Ascending aorta (tissue), 2 donors: ENCODE measurements at regions not wholly inside any gene's neighbourhood (a gene's known extent, or its start where the extent isn't known, plus 50 kb on each side); places are given as distances from the start of the nearest gene placed in this dataset.
"Not testable (repeated sequence)": the region's sequence is repeated elsewhere in the genome, so short reads cannot be mapped to it uniquely, and the experiment has no call there.

Source experiments
- DNase-seq, 2 donors: peaks; one replicate each; pipeline ENCODE4 v3.0.0-alpha.2; 2019; ENCODE audit warnings: low spot score in 2 of 2
- H3K27ac ChIP-seq, 2 donors: fragments of 200-600 bp; sonication (generic); one replicate each; pipeline ENCODE4 v1.5.1; 2016 to 2017; ENCODE audit warnings: mild to moderate bottlenecking in 1 of 2
- H3K27me3 ChIP-seq: fragments of 200-600 bp; sonication (generic); one replicate; pipeline ENCODE4 v1.5.1; 2017
- H3K36me3 ChIP-seq, 2 donors: fragments of 200-600 bp; sonication (generic); one replicate each; pipeline ENCODE4 v1.5.1; 2016
- H3K4me1 ChIP-seq, 2 donors: fragments of 200-600 bp; sonication (generic); one replicate each; pipeline ENCODE4 v1.5.1; 2016 to 2017; ENCODE audit warnings: mild to moderate bottlenecking in 1 of 2
- H3K4me3 ChIP-seq, 2 donors: fragments of 200-600 bp; sonication (generic); one replicate each; pipeline ENCODE4 v1.5.1; 2016 to 2017; ENCODE audit warnings: mild to moderate bottlenecking in 1 of 2
- H3K9me3 ChIP-seq, 2 donors: fragments of 200-600 bp; sonication (generic); one replicate each; pipeline ENCODE4 v1.5.1; 2016
- intact Hi-C: fragments of 100-400 bp; cut with DNase I; formaldehyde crosslinking; loops from one replicate; pipeline ENCODE4 v1.15.1; 2023
- TF ChIP-seq, protein P1 (sequence below), 3 experiments: fragments of 200-600 bp in 2 of 3; fragments of 450-650 bp in 1 of 3; sonication (generic) in 2 of 3; IDR thresholded peaks; one replicate each; pipeline ENCODE4 v1.5.1; 2016 to 2019; ENCODE audit warnings: antibody characterized with exemption in 3 of 3, mild to moderate bottlenecking in 1 of 3, moderate library complexity in 1 of 3

DNA sequence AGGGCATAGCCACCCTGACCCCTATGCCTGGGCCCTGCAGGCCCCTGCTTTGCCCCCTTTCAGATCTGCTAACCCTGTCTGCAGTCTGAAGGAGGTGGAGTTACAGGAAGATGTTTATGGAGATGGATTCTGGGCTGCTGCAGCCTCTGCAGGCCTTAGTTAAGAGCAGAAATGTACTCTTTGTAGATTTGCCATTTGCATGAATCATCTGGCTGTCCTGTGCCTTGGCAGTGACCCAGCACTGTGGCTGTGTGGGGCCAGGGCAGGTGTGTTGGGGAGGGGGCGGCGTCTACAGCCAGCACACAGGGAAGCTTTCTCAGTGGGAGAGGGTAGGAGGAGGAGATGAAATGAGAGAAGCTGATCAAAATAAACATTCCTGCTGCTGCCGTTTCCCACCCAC lies 867.3 kb downstream of the PLA2G4A start:
- TF ChIP-seq, protein P1, sequence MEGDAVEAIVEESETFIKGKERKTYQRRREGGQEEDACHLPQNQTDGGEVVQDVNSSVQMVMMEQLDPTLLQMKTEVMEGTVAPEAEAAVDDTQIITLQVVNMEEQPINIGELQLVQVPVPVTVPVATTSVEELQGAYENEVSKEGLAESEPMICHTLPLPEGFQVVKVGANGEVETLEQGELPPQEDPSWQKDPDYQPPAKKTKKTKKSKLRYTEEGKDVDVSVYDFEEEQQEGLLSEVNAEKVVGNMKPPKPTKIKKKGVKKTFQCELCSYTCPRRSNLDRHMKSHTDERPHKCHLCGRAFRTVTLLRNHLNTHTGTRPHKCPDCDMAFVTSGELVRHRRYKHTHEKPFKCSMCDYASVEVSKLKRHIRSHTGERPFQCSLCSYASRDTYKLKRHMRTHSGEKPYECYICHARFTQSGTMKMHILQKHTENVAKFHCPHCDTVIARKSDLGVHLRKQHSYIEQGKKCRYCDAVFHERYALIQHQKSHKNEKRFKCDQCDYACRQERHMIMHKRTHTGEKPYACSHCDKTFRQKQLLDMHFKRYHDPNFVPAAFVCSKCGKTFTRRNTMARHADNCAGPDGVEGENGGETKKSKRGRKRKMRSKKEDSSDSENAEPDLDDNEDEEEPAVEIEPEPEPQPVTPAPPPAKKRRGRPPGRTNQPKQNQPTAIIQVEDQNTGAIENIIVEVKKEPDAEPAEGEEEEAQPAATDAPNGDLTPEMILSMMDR (IDR thresholded peaks at IDR 0.05) = no peak
- intact Hi-C loops = no loop called here

DNA sequence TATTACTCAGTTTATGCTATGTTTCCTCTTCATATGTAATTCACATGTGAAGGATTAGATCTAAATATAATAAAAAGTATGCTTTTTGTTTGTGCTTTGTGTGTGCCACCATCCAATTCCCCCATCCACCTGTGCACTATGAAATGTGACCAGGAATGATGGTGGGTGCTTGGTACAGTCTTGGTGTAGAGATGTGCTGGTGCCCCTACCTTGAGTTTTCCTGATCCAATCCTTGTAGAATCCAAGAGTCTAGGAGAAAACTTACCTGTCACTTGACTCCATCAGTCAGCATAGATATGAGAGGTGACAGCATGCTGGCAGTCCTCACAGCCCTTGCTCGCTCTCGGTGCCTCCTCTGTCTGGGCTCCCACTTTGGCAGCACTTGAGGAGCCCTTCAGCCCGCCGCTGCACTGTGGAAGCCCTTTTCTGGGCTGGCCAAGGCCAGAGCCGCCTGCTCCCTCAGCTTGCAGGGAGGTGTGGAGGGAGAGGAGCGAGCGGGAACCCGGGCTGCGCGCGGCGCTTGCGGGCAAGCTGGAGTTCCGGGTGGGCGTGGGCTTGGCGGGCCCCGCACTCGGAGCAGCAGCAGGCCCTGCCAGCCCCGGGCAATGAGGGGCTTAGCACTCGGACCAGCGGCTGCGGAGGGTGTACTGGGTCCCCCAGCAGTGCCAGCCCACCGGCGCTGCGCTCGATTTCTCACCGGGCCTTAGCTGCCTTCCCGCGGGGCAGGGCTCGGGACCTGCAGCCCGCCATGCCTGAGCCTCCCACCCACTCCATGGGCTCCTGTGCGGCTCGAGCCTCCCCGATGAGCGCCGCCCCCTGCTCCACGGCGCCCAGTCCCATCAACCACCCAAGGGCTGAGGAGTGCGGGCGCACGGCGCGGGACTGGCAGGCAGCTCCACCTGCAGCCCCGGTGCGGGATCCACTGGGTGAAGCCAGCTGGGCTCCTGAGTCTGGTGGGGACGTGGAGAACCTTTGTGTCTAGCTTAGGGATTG lies 874.7 kb downstream of the PLA2G4A start:
- intact Hi-C loops, H3K36me3 ChIP-seq, H3K9me3 ChIP-seq, H3K4me1 ChIP-seq, H3K4me3 ChIP-seq, H3K27ac ChIP-seq, DNase-seq, H3K27me3 ChIP-seq: not testable (repeated sequence)

More for the DNA sequence above, 867.3 kb downstream of the PLA2G4A start:
- H3K9me3 ChIP-seq = no peaks in the 10 kb centered on the region
- no peaks in the 10 kb centered on the region for H3K36me3 ChIP-seq
- no peak overlapping the region for H3K4me3 ChIP-seq
- DNase-seq = no peak
- no peaks in the 10 kb centered on the region for H3K27me3 ChIP-seq
- no peaks in the 10 kb centered on the region for H3K4me1 ChIP-seq
- no peak overlapping the region for H3K27ac ChIP-seq

DNA sequence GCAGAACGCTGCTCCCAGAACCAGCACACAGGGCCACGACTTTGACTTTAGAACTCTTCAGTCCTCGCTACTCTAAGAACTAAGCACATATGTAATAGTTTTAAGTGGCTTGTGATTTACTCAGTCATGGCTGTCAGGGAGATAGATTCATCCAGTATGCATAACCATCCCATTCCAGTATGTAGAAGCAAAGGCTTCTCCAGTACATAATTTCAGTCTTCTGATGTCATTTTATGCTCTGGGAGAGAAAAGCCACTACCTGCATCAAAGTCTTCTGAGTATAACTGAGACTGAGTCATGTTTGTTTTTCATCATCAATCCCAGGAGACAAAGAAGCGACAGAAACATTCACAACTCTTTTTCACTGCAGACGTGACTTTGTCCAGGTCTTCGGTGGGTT lies 885.7 kb downstream of the PLA2G4A start:
- no peaks in the 10 kb centered on the region for H3K36me3 ChIP-seq
- TF ChIP-seq, protein P1 (IDR thresholded peaks at IDR 0.05) = no peak
- no peak for DNase-seq
- intact Hi-C loops = no loop called here
- no peaks in the 10 kb centered on the region for H3K27me3 ChIP-seq
- no peaks in the 10 kb centered on the region for H3K9me3 ChIP-seq
- H3K4me3 ChIP-seq = no peak overlapping the region
- no peak overlapping the region for H3K27ac ChIP-seq
- no peaks in the 10 kb centered on the region for H3K4me1 ChIP-seq

DNA sequence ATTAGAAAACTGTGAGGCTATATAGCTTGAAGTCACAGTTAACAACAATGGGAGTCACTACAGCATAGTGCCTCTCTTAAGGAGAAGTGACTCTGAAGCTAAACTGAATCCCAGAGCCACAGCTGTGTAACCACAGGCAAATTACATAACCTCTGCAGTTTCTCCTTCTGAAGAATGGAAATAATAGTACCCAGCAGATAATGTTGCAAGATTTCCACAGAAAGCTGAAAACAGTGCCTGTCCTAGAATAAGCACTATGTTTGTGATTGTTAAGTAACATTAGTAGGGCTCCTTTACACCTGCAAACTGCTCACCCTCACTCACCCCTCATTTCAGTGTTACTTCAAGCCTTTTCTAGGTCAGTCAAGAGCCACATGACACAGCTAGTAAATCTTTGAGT lies 886.7 kb downstream of the PLA2G4A start:
- Histone ChIP-seq H3K27me3 (no peaks in the 10 kb centered on the region), H3K36me3 (no peaks in the 10 kb centered on the region), H3K27ac (no peak overlapping the region), H3K9me3 (no peaks in the 10 kb centered on the region), H3K4me1 (no peaks in the 10 kb centered on the region), H3K4me3 (no peak overlapping the region)
- intact Hi-C loops = no loop called here
- DNase-seq = no peak
- TF ChIP-seq, protein P1 (IDR thresholded peaks at IDR 0.05) = no peak

DNA sequence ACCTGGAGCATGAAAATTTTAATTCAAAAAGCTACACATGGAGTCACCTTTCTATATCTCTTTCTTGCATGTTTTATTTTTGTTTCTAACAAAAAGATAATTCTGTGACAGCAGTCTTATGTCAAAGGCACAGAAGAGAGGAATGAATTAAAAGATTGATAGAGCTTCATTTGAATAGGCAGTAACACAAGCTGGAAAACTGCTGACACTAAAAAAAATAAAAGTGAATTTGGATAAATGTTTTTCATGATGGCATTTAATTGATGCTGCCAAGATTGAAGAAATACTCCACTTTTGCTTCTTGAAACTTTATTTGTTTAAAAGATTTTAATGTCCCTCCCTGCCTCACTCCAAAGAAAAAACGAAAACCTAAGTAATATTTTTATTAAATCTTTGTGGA lies 887.4 kb downstream of the PLA2G4A start:
- Histone ChIP-seq H3K4me1 (no peaks in the 10 kb centered on the region), H3K4me3 (no peak overlapping the region), H3K27ac (no peak overlapping the region), H3K27me3 (no peaks in the 10 kb centered on the region), H3K9me3 (no peaks in the 10 kb centered on the region), H3K36me3 (no peaks in the 10 kb centered on the region)
- TF ChIP-seq, protein P1 (IDR thresholded peaks at IDR 0.05) = no peak
- intact Hi-C loops = no loop called here
- DNase-seq = no peak

DNA sequence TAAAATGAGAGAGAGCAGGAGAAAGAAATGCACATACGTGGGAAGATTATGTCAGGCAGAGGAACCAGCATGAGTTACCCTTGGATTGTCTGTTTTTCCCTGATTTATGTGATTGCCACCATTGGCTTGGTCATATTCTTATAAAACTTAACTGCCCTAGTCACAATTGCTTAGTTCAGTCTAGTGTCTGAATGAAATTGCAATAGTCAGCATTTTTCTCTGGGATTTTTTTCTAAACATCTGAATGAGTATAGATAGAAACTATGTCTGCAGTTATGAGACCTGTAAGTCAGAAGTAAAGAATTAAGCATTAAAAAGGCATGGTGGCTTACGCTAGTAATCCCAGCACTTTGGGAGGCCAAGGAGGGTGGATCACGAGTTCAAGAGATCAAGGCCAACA lies 889.8 kb downstream of the PLA2G4A start:
- intact Hi-C loops = no loop called here
- Histone ChIP-seq H3K27ac (no peak overlapping the region), H3K36me3 (no peaks in the 10 kb centered on the region), H3K27me3 (no peaks in the 10 kb centered on the region), H3K4me3 (no peak overlapping the region), H3K4me1 (no peaks in the 10 kb centered on the region), H3K9me3 (no peaks in the 10 kb centered on the region)
- TF ChIP-seq, protein P1 (IDR thresholded peaks at IDR 0.05) = no peak
- no peak for DNase-seq
